NT2/D1 (cell line): ENCODE measurements at regions not wholly inside any gene's neighbourhood (a gene's known extent, or its start where the extent isn't known, plus 50 kb on each side); places are given as distances from the start of the nearest gene placed in this dataset.

Source experiments
- SUZ12 ChIP-seq: IDR thresholded peaks from 2 replicates; pipeline ENCODE4 v1.6.1; 2011; ENCODE audit not compliant: insufficient read length, insufficient read depth; ENCODE audit errors: extremely low read depth
- YY1 ChIP-seq: IDR thresholded peaks from 2 replicates; pipeline ENCODE4 v1.6.1; 2011; ENCODE audit not compliant: insufficient read length, insufficient read depth
- ZNF274 ChIP-seq: IDR thresholded peaks from 2 replicates; pipeline ENCODE4 v1.6.1; 2011; ENCODE audit warnings: mild to moderate bottlenecking, low read depth, low read length

GRCh38 chr3:180119567-180119966, 82.8 kb upstream of the PEX5L start:
- TF ChIP-seq ZNF274 (no peak), YY1 (no peak), SUZ12 (no peak)
